Ammon's horn (tissue), 1 donor: ENCODE measurements at regions not wholly inside any gene's neighbourhood (a gene's known extent, or its start where the extent isn't known, plus 50 kb on each side); places are given as distances from the start of the nearest gene placed in this dataset.

Source experiments
- DNase-seq: peaks from one replicate; pipeline ENCODE4 v3.0.0-alpha.2; 2016; ENCODE audit warnings: low spot score

- no peak for DNase-seq
These were observed 448.2 kb downstream of the RPS24 start for GRCh38 chr10:78481842-78482241.

GRCh38 chr10:78483641-78484040 is 450.0 kb downstream of the RPS24 start:
- no peak for DNase-seq

- DNase-seq = no peak
These were observed 455.4 kb downstream of the RPS24 start for GRCh38 chr10:78489034-78489433.

GRCh38 chr10:78491812-78492211 is 458.1 kb downstream of the RPS24 start:
- DNase-seq = no peak

- DNase-seq = no peak
These were observed 458.8 kb downstream of the RPS24 start for GRCh38 chr10:78492424-78492823.

- DNase-seq = no peak
These were observed 460.5 kb downstream of the RPS24 start for GRCh38 chr10:78494179-78494578.

- DNase-seq = no peak
These were observed 468.7 kb downstream of the RPS24 start for GRCh38 chr10:78502210-78502936.

GRCh38 chr10:78504181-78504580 is 470.5 kb downstream of the RPS24 start:
- DNase-seq = no peak

- DNase-seq = no peak
These were observed 472.0 kb downstream of the RPS24 start for GRCh38 chr10:78505657-78506056.

GRCh38 chr10:78506614-78507013 is 473.0 kb downstream of the RPS24 start:
- DNase-seq = no peak

GRCh38 chr10:78507510-78508160 is 474.0 kb downstream of the RPS24 start:
- DNase-seq = peak; percentile 28

GRCh38 chr10:78508955-78509748 is 475.5 kb downstream of the RPS24 start:
- peak; percentile 76 for DNase-seq

GRCh38 chr10:78510566-78511323 is 477.1 kb downstream of the RPS24 start:
- no peak for DNase-seq

- DNase-seq = no peak
These were observed 477.9 kb downstream of the RPS24 start for GRCh38 chr10:78511324-78512204.

- no peak for DNase-seq
These were observed 478.5 kb downstream of the RPS24 start for GRCh38 chr10:78512205-78512550.

GRCh38 chr10:78513330-78513729 is 479.7 kb downstream of the RPS24 start:
- no peak for DNase-seq

GRCh38 chr10:78513986-78514385 is 480.3 kb downstream of the RPS24 start:
- DNase-seq = no peak

- DNase-seq = no peak
These were observed 480.8 kb downstream of the RPS24 start for GRCh38 chr10:78514459-78514858.

GRCh38 chr10:78515038-78515872 is 481.6 kb downstream of the RPS24 start:
- DNase-seq = peak; percentile 45

GRCh38 chr10:78515873-78516153 is 482.1 kb downstream of the RPS24 start:
- DNase-seq = no peak

- no peak for DNase-seq
These were observed 482.6 kb downstream of the RPS24 start for GRCh38 chr10:78516236-78516635.
